Glutamatergic neuron (in vitro differentiated cells): ENCODE measurements at regions not wholly inside any gene's neighbourhood (a gene's known extent, or its start where the extent isn't known, plus 50 kb on each side); places are given as distances from the start of the nearest gene placed in this dataset.

Source experiments
- DNase-seq: peaks from one replicate; pipeline ENCODE4 v3.0.0; 2022
- H3K27ac Mint-ChIP-seq: one replicate; pipeline ENCODE4 v1.8.0; 2020; ENCODE audit warnings: mild to moderate bottlenecking, mixed read lengths, inconsistent platforms; ENCODE audit not compliant: unreplicated experiment
- H3K27me3 Mint-ChIP-seq: one replicate; pipeline ENCODE4 v1.8.0; 2020; ENCODE audit warnings: mild to moderate bottlenecking, moderate library complexity, mixed read lengths, inconsistent platforms; ENCODE audit not compliant: unreplicated experiment
- H3K36me3 Mint-ChIP-seq: one replicate; pipeline ENCODE4 v1.8.0; 2020; ENCODE audit warnings: mild to moderate bottlenecking, mixed read lengths, inconsistent platforms; ENCODE audit not compliant: unreplicated experiment
- H3K4me1 Mint-ChIP-seq: one replicate; pipeline ENCODE4 v1.8.0; 2020; ENCODE audit warnings: mild to moderate bottlenecking, low read depth, mixed read lengths, inconsistent platforms; ENCODE audit not compliant: unreplicated experiment
- H3K4me3 Mint-ChIP-seq: one replicate; pipeline ENCODE4 v1.8.0; 2020; ENCODE audit warnings: mild to moderate bottlenecking, mixed read lengths, inconsistent platforms; ENCODE audit not compliant: unreplicated experiment
- H3K9me3 Mint-ChIP-seq: one replicate; pipeline ENCODE4 v1.8.0; 2020; ENCODE audit warnings: mild to moderate bottlenecking, moderate library complexity, mixed read lengths, inconsistent platforms; ENCODE audit not compliant: unreplicated experiment
- TF ChIP-seq, protein P1 (sequence below): fragments of 200-600 bp; sonication (generic); IDR thresholded peaks from one replicate; pipeline ENCODE4 v1.5.0; 2021; ENCODE audit not compliant: partially characterized antibody, unreplicated experiment

DNA sequence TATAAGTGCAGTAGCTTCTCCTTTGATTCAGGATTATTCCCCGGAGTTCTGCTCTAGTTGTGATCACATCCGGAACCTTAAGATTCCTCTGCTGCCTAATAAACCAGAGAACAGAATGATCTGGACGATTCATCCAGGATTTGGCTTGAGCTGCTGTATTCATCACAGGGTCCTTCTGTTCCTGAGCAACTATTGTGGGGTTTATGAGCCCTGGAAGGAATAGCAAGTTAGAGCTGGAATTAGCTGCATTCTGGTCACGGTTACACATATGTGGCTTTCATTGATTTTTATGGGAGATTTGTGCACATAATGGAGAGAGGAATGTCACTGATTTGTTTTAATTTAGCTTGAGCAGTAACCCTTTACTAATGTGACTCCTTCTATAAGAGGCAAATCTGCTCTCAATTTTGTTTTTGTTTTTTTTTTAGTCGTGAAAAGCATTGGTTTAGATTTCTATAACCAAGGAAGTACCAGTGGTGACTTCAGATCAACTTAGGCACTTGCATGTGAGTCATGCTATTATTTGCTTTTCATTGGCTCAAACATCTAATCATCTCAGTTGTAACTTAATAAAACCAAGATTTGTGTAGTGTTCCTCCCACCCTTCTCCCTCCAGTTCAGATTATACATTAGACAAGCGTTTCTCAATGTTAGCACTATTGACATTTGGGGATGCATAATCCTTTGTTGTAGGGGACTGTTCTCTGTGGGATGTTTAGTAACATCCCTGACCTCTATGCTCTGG lies 148.5 kb downstream of the OTOL1 start:
- H3K4me3 Mint-ChIP-seq: no peak overlapping the region
- H3K36me3 Mint-ChIP-seq: no peaks in the 10 kb centered on the region
- DNase-seq: no peak
- H3K4me1 Mint-ChIP-seq: peaks cover 11% of the 10 kb centered on the region
- H3K9me3 Mint-ChIP-seq: no peaks in the 10 kb centered on the region
- no peak overlapping the region for H3K27ac Mint-ChIP-seq
- H3K27me3 Mint-ChIP-seq: no peaks in the 10 kb centered on the region
- TF ChIP-seq, protein P1, sequence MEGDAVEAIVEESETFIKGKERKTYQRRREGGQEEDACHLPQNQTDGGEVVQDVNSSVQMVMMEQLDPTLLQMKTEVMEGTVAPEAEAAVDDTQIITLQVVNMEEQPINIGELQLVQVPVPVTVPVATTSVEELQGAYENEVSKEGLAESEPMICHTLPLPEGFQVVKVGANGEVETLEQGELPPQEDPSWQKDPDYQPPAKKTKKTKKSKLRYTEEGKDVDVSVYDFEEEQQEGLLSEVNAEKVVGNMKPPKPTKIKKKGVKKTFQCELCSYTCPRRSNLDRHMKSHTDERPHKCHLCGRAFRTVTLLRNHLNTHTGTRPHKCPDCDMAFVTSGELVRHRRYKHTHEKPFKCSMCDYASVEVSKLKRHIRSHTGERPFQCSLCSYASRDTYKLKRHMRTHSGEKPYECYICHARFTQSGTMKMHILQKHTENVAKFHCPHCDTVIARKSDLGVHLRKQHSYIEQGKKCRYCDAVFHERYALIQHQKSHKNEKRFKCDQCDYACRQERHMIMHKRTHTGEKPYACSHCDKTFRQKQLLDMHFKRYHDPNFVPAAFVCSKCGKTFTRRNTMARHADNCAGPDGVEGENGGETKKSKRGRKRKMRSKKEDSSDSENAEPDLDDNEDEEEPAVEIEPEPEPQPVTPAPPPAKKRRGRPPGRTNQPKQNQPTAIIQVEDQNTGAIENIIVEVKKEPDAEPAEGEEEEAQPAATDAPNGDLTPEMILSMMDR: no peak

DNA sequence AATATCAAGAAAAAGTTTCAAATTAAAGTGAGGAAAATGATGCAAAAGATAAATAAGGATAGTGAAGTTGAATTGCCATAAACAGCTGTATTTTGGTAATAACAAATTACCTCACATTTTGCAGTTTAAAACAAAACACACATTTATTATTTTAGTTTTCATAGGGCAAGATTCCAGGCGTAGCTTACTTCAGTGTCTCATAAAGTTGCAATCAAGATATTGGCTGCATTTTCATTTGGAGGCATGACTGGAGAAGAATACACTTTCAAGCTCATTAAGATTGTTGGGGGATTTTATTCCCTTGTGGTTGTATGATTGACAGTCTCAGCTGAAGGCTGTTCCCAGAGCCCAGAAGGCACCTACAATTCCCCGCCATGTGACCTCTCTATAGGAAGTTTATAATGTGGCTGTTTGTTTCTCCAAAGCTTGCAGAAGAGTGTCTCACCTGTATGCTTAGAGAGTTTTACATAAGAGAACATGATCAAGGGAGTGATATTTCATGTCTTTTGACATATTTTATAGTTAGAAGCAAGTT lies 151.4 kb downstream of the OTOL1 start:
- Mint-ChIP-seq H3K27me3 (no peaks in the 10 kb centered on the region), H3K4me1 (peaks cover 11% of the 10 kb centered on the region), H3K9me3 (no peaks in the 10 kb centered on the region), H3K36me3 (no peaks in the 10 kb centered on the region), H3K4me3 (no peak overlapping the region), H3K27ac (no peak overlapping the region)
- TF ChIP-seq, protein P1: no peak
- no peak for DNase-seq

DNA sequence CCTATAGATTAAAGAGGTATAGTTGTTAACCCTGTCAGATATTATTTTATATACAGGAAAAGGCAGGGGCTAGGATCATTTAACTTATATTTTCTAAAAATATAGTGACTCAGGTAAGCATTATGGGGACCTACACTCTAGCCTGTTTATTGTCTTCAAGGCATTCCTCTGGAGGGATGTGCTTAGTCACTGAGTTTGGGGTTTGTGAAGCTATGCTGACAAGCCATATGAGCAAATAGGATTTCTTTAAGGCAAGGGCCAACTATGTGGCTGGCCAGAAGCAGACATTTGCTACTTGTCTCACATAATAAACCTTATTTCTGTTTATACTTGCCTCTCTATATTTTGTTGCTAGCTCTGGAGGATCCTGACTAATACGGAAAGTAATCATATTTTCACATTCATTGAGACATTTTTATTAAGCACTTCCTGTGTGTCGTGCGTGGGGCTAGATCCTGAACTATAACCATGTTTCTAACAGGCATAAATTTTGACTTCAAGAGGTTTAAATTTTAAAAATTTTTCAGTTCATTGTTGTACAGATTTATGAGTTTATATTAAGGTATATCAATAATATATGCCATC lies 153.4 kb downstream of the OTOL1 start:
- no peak for DNase-seq
- Mint-ChIP-seq H3K36me3 (peaks cover 4% of the 10 kb centered on the region), H3K9me3 (peaks cover 2% of the 10 kb centered on the region), H3K27ac (no peak overlapping the region), H3K4me1 (peaks cover 9% of the 10 kb centered on the region), H3K27me3 (no peaks in the 10 kb centered on the region), H3K4me3 (no peak overlapping the region)
- TF ChIP-seq, protein P1: no peak

DNA sequence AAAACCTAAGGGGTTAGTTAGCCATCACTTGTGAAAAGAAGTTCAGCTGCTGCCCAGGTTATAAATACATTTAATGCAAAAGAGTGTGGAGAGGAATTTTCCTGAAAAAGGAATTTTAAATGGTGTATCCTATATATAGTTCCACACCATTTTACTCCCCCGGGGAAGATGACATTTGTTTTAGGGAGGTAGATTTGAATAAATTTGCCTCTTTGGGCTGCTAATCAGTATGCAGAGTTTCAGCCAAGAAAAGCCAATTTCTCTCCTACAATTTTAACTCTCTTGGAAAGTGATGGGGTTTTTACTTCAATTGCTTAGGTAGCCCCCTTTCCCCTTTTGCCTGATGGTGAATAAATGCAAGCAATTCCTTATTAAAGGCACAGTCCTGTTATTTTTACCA lies 161.2 kb downstream of the OTOL1 start:
- no peak for DNase-seq
- no peaks in the 10 kb centered on the region for H3K27me3 Mint-ChIP-seq
- H3K9me3 Mint-ChIP-seq: peaks cover 4% of the 10 kb centered on the region
- peaks cover 4% of the 10 kb centered on the region for H3K36me3 Mint-ChIP-seq
- TF ChIP-seq, protein P1: no peak
- no peak overlapping the region for H3K4me3 Mint-ChIP-seq
- H3K4me1 Mint-ChIP-seq: peaks cover 6% of the 10 kb centered on the region
- H3K27ac Mint-ChIP-seq: no peak overlapping the region

DNA sequence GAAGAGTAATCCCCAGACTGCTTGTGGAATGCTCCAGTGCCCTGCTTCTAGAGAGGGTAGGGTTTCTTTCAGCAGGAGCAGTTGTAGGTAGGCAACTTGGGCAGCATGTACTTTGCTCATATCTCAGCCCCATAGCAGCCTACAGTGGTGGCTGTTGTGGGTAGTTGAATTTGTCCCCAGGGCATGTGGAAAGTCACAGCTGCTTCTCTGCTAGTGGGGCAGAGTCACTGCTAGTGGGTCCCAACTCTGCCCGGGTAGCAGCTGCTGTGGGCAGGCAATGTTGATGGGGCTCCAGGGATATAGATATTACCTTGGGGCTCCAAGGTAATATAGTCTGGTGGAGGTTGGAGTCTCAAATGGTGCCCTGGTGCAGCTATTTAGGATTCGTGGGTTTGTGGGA lies 174.5 kb downstream of the OTOL1 start:
- H3K27ac Mint-ChIP-seq: no peak overlapping the region
- no peak overlapping the region for H3K4me3 Mint-ChIP-seq
- no peak for DNase-seq
- TF ChIP-seq, protein P1: no peak
- peaks cover 2% of the 10 kb centered on the region for H3K4me1 Mint-ChIP-seq
- H3K36me3 Mint-ChIP-seq: no peaks in the 10 kb centered on the region
- no peaks in the 10 kb centered on the region for H3K27me3 Mint-ChIP-seq
- peaks cover 2% of the 10 kb centered on the region for H3K9me3 Mint-ChIP-seq
